Esophagus squamous epithelium (tissue), 4 donors: ENCODE measurements at regions not wholly inside any gene's neighbourhood (a gene's known extent, or its start where the extent isn't known, plus 50 kb on each side); places are given as distances from the start of the nearest gene placed in this dataset.

Experiments used
- POLR2A ChIP-seq, 4 donors: fragments of 450-650 bp; IDR thresholded peaks; one replicate each; pipeline ENCODE4 v1.6.1; 2017; ENCODE audit warnings: antibody characterized with exemption in 4 of 4, mild to moderate bottlenecking in 4 of 4, moderate library complexity in 3 of 4
- TF ChIP-seq, protein P1 (sequence below), 6 experiments: fragments of 450-650 bp in 4 of 6; fragments of 200-600 bp in 2 of 6; sonication (generic) in 2 of 6; IDR thresholded peaks; one replicate each; pipeline ENCODE4 v1.5.1; 2016 to 2019; ENCODE audit warnings: antibody characterized with exemption in 6 of 6, mild to moderate bottlenecking in 4 of 6, moderate library complexity in 4 of 6

DNA sequence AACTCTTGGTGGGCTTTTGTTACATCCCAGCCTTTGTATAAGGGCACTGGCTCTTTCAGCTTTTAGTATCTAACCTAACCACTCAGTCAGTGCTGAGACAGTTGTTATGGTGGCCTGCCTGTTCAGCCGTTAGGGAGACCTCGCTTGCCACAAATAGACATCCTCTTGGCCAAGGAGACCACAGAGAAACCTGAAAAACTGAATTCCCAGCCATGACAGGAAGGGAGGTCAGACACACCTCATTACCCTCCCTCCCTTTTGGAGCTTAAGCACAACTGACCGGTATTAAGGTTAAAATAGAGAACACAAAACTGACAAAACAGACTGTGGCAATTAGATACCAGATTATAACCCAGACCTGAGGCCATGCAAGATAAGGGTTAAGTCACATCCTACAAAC lies 1639.3 kb downstream of the RPA4 start:
- TF ChIP-seq, protein P1, sequence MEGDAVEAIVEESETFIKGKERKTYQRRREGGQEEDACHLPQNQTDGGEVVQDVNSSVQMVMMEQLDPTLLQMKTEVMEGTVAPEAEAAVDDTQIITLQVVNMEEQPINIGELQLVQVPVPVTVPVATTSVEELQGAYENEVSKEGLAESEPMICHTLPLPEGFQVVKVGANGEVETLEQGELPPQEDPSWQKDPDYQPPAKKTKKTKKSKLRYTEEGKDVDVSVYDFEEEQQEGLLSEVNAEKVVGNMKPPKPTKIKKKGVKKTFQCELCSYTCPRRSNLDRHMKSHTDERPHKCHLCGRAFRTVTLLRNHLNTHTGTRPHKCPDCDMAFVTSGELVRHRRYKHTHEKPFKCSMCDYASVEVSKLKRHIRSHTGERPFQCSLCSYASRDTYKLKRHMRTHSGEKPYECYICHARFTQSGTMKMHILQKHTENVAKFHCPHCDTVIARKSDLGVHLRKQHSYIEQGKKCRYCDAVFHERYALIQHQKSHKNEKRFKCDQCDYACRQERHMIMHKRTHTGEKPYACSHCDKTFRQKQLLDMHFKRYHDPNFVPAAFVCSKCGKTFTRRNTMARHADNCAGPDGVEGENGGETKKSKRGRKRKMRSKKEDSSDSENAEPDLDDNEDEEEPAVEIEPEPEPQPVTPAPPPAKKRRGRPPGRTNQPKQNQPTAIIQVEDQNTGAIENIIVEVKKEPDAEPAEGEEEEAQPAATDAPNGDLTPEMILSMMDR (IDR thresholded peaks at IDR 0.05) = no peak
- TF ChIP-seq POLR2A (IDR thresholded peaks at IDR 0.05) = no peak
